ENCODE measurements at regions not wholly inside any gene's neighbourhood (a gene's known extent, or its start where the extent isn't known, plus 50 kb on each side); places are given as distances from the start of the nearest gene placed in this dataset.

DNA sequence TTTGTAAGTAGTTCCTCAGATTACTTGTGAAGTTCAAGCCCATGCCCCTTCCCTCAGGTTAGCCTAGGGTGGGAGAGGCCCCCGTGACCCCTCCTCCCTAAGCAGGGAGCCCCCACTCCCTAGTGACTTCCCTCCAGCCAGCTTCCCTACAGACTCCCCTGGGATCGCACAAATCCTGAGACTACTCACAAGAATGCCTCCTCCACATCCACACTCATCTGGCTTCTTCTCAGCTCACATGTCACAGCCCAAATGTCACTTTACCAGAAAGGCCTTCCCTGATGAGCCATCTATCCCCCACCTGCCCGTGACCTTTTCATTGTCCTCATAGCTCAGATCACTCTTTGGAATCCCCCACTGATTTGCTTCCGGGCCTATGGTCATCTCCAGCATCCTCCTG lies 96.7 kb upstream of the ARAP3 start:
- in situ Hi-C loops (cut with HindIII; ENCODE audit: low sequenced_read_pairs): no loop called here

- in situ Hi-C loops (cut with HindIII; ENCODE audit: low sequenced_read_pairs): no loop called here
Measured at GRCh38 chr5:141778206-141778605, 96.2 kb upstream of the ARAP3 start.

DNA sequence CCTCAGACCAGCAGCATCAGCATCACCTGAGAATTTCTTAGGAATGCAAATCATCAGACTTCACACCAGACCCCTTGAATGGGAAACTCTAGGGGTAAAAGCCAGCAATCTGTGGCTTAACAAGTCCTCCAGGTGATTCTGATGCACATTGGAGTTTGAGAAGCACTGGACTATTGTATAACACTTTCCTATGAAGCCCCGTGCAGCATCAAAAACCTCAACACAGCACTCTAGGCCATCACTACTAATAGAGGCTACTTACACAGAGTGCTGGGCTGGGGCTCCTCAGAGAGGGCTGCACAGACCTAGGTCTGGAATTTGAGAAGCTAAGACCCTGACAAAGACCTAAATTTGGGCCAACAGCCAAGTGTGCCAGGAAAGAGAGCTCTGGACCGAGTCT lies 95.7 kb upstream of the ARAP3 start:
- in situ Hi-C loops (cut with HindIII; ENCODE audit: low sequenced_read_pairs): no loop called here

DNA sequence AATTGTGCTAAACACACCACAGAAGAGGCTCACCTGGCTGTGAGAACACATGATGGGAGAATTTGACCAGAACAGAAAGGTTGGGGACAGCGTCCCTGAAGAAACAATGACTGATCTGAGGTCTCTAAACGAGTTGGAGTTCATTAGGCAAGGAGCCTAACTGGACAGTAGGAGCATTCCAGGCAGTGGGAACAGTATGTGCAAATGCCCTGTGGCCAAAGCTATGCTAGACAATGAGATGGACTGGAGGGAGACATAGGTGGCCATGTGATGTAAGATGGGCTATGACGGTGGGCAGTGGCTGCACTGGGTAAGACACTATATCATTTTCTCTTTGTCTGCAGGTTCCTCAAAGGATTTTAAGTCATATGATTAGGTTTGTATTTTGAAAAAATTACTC lies 95.1 kb upstream of the ARAP3 start:
- in situ Hi-C loops (cut with HindIII; ENCODE audit: low sequenced_read_pairs): no loop called here

GRCh38 chr5:141773779-141774562 lies 91.9 kb upstream of the ARAP3 start:
- in situ Hi-C loops (cut with HindIII; ENCODE audit: low sequenced_read_pairs): no loop called here

DNA sequence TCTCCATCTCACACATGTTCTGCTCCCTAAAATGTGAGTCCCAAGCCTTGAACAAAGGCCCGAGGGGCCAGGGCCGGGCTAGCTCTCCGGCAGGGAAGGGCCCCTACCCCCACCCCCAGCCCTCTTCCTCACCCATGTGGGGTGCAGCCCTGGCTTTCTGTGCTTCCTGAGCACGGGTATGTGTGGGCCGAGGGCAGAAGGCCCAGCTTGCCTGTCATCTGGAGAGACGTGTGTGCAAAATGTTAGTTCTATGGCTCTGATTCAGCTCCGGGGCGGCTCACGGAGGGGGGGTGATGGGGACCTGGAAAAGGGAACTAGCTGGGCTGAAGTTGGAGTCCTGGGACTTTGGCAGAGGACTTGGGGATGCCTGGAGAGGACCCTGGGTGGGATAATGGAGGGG lies 90.3 kb upstream of the ARAP3 start:
- in situ Hi-C loops (cut with HindIII; ENCODE audit: low sequenced_read_pairs): no loop called here

DNA sequence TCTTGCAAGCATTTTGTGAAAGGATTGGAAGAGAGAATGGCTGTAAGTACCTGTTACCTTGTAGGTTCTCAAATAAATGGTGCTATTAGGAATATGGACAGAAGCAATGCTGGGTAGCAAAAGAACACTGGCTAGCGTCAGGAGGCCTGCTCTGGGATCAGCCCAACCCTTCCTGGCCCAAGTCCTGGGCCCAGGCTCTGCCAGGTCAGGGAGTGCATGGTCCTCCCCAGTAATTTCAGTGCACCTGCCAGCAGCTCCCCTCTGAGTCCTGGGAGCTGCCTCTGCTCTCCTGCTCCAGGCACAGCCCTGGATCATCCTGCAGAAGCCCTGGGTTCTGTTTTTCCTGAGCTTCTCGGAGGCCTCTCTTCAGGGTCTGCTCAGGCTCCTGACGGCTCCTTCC lies 89.5 kb upstream of the ARAP3 start:
- in situ Hi-C loops (cut with HindIII; ENCODE audit: low sequenced_read_pairs): no loop called here

GRCh38 chr5:141771031-141771430 lies 89.0 kb upstream of the ARAP3 start:
- in situ Hi-C loops (cut with HindIII; ENCODE audit: low sequenced_read_pairs): no loop called here

DNA sequence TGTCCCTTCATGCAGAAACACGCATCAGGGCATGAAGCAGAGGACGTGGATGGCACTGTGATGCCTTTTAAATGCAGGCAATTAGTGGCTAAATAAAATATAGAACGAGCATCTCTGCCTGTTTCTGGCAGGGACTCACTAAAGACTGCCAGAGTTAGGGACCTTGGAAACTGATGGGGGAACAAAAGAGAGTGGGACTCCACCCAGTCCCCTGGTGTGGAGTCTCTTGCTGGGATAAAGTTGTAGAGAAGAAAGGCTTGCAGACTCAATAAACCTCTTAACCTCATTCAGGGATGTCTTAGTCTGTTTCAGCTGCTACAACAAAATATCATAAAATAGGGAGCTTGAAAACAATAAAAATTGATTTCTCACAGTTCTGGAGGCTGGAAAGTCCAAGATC lies 87.6 kb upstream of the ARAP3 start:
- in situ Hi-C loops (cut with HindIII; ENCODE audit: low sequenced_read_pairs): loop anchor here (5.0 kb wide), 1 partner anchor 37 kb away; no protein-coding TSS in a partner anchor

DNA sequence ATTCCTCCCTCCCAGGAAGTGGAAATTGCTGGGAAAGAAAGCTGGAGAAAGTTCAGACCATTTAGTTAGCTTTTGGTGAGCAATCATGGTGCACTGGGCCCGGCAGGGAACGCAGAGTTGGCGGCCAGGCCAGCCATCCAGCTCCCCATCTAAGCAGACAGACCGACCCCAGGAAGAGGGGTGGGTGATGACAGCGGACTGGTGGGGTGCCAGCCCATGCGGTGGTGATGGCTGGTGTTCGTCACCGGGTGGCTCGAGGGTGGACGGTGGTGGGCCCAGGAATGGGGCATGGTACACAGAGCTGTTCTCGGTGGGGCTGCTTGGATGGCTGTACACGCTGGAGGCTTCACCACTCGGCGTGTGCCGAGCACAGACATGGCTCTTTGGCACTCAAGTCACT lies 85.6 kb upstream of the ARAP3 start:
- in situ Hi-C loops (cut with HindIII; ENCODE audit: low sequenced_read_pairs): loop anchor here (5.0 kb wide), 1 partner anchor 35 kb away; no protein-coding TSS in a partner anchor

- in situ Hi-C loops (cut with HindIII; ENCODE audit: low sequenced_read_pairs): loop anchor here (5.0 kb wide), 1 partner anchor 34 kb away; no protein-coding TSS in a partner anchor
Measured at GRCh38 chr5:141765896-141766551, 84.0 kb upstream of the ARAP3 start.

DNA sequence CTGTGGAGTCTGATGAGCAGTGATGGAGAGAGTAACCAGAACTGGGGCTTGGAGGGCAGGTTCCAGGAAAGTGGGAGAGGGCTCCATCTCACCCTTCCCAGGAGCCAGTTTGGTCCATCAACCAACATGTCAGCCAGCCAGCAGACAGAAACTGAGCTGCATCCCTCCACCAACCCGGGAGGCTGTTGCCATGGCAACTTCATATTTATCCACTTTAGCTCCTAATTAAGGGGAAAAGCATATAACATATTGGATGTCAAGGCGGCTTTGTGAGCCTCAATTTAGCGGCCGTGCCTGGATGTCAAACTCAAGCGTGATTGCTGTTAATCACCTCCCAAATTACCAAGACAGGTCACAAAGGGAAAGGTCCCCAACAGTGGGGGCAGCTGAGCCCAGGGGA lies 81.5 kb upstream of the ARAP3 start:
- in situ Hi-C loops (cut with HindIII; ENCODE audit: low sequenced_read_pairs): no loop called here

DNA sequence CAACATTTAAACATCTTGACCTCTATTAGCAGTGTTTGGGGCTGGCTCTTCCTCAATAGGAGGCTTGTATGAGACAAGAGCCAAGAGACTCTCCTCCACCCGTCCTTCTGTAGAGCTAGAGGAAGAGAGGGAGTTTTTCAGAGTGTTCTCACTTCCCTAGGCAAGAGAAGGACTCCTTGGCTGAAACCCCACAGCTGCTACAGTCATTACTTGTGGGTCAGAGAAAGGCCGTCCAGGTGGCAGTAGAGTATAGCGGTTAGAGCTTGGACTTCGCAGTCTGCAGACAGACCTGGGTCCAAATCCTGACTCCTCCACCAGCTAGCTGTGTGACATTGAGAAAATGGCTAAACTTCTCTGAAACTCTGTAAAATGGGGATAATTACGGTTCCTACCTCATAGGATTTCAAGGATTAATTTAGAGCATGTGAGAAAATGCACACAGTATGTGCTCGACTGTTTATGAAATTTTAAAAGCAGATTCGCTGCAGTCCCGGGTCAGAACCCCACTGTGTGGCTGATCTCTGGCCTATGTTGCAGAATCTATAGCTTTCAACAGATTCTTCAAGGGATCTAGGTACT lies 80.8 kb upstream of the ARAP3 start:
- in situ Hi-C loops (cut with HindIII; ENCODE audit: low sequenced_read_pairs): no loop called here

DNA sequence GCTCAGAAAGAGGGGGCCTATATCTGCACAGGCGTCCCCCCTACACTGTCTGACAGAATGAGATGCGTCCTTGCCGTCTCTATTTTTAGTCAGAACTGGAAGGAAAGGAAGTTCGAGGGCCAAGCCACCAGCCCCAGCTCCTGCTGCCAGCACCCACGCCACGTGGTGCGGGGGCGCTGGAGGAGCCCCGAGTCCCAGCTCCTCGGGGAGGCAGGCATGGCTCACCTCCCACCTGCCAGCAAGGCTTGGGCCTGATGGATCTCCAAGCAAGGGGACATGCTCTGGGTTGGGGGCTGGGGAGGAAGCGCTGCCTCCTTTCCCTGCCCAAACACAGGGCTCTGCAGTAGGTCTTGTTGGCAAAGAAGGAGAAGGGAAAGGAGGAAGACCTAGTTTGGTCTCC lies 80.3 kb upstream of the ARAP3 start:
- in situ Hi-C loops (cut with HindIII; ENCODE audit: low sequenced_read_pairs): no loop called here

GRCh38 chr5:141760753-141761152 lies 78.7 kb upstream of the ARAP3 start:
- in situ Hi-C loops (cut with HindIII; ENCODE audit: low sequenced_read_pairs): no loop called here

DNA sequence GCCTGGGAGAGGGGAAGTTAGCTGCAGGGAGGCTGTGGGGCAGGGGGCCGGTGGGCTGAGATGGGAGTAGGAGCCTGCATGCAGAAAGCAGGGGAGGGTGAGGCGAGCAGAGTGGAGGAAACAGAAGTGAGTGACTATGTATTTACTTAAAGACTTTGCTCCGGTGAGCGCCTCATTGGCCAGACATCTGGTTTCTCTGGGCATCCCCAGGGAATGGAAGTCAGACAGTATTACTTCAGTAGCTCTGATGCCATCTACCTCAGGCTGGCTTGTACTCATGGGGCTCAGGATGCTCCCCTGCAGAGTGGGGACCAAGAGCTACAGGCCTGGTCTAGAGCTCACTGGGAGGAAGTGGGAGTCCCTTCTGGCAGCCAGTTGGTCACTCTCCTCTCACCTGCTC lies 78.2 kb upstream of the ARAP3 start:
- in situ Hi-C loops (cut with HindIII; ENCODE audit: low sequenced_read_pairs): no loop called here

DNA sequence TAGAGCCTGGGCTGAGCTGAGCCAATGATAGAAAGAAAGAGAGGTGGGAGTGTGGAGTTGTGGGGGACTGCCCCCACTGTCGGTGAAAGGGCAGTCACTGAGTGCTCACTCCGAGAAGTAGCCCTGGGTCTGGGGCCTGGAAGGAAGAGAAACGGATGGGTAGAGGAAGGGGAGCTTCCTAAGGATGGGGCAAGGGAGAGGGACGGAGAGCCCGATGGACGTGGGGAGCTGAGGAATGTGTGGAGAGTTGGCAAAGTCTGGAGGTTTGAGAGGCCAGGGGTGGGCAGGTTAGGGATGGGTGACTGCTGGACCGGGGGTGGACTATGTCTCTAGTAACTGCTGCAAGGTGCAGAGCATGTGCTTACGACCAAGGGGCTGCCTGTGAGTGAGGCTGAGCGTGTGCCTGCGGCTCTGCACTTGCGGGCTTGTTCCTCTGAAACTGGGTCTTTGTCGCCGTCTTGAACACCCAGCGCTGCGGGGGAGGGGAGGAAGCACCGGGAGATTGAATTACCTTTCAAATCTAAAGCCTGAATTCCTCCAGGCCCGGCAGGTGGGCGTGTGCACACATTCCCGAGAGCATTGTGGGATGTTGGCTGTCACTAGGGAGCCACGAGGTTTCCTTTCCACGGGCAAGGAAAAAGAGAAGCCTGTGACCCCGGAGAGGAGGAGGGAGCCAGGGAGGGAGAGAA lies 76.4 kb upstream of the ARAP3 start:
- in situ Hi-C loops (cut with HindIII; ENCODE audit: low sequenced_read_pairs): no loop called here

DNA sequence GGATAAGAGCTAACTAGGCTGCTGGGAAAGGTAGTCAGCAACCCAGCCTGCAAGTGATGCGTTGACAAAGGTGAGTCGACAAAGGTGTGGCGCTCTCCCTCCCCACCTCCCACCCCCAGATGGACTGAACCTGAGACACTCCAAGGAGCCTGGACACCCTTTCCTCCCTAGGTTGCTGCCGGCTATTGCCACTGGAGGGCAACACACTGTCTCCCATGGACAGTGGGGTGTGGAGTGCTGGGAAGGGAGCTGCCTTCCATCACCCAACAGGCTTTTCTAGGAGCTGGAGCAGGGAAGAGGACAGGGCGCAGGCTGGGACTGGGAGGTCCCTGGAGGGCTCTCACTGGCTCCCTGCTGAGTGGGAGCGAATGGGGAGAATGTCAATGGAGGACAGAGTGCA lies 75.4 kb upstream of the ARAP3 start:
- in situ Hi-C loops (cut with HindIII; ENCODE audit: low sequenced_read_pairs): no loop called here

DNA sequence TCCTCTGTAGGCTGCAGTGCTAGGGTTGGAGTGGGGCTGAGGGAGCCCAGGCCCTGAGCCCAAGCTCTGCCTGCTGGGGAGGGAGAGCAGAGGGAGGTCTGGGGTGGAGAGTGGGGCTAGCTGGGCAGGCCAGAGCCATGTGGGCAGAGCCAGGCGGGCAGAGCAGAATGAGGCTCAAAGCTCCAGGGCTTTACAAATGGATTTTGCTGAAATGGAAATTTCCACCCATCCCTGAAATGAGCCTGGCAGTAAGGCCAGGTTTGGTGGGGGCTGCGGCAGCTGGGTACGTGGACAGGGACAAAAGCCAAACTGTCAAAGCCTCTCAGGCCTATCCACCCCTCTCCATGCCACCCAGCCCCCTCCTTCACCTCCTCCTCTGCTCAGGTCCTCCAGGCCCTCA lies 74.2 kb upstream of the ARAP3 start:
- in situ Hi-C loops (cut with HindIII; ENCODE audit: low sequenced_read_pairs): no loop called here

DNA sequence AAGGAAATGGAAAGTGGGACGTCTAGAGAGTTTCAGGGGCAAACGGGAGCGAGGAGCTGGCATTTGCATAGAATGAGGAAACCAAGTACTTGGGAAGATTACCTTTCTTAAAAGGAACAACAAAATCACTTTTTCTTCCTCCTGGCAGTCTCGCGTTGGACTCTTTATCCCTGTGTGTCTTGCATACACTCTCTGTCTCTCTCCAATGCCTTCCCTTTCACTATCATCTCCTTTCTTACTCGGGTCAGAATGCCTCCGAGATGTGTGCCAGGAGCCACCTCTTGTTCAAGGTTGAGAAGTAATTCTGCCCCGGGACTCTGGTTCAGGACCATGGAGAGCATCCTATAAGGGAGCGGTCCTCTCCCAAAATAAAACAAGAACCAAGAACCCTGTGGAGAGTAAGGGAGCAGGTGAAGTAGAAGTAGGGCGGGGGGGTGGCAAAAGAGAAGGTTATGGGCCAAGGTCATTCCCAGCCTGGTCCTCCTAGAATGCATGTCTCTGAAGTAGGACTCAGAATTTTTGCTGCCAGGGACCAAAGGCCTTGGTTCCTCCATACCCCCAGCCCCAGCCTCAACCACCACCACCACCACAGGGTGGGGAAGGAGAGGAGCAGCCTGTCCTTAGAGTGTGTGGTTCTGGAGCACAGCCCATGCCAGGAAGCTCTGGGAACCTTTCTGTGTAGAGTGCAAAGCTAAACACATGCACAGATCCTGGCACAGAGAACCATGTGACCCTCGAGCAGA lies 72.1 kb upstream of the ARAP3 start:
- in situ Hi-C loops (cut with HindIII; ENCODE audit: low sequenced_read_pairs): loop anchor here (5.0 kb wide), 1 partner anchor 37 kb away; no protein-coding TSS in a partner anchor
